CD4-positive, alpha-beta T cell treated with Interleukin-4 for 4 hours (primary cell): ENCODE measurements at regions not wholly inside any gene's neighbourhood (a gene's known extent, or its start where the extent isn't known, plus 50 kb on each side); places are given as distances from the start of the nearest gene placed in this dataset.

Experiments used
- DNase-seq: peaks from one replicate; pipeline ENCODE4 v3.0.0-alpha.2; 2020

GRCh38 chr1:55582084-55582483 lies 366.9 kb upstream of the USP24 start:
- DNase-seq = no peak

GRCh38 chr1:55580845-55581332 lies 365.7 kb upstream of the USP24 start:
- no peak for DNase-seq

- no peak for DNase-seq
Observed at GRCh38 chr1:55579332-55580001, 364.3 kb upstream of the USP24 start.

- no peak for DNase-seq
Observed at GRCh38 chr1:55578646-55579045, 363.5 kb upstream of the USP24 start.

- DNase-seq = no peak
Observed at GRCh38 chr1:55575571-55576279, 360.6 kb upstream of the USP24 start.

GRCh38 chr1:55574691-55575225 lies 359.6 kb upstream of the USP24 start:
- DNase-seq = no peak

- no peak for DNase-seq
Observed at GRCh38 chr1:55572878-55573734, 357.9 kb upstream of the USP24 start.

- DNase-seq = no peak
Observed at GRCh38 chr1:55571767-55572166, 356.6 kb upstream of the USP24 start.

GRCh38 chr1:55569417-55569816 lies 354.3 kb upstream of the USP24 start:
- DNase-seq = no peak

GRCh38 chr1:55568732-55569131 lies 353.6 kb upstream of the USP24 start:
- DNase-seq = no peak

GRCh38 chr1:55560266-55560665 lies 345.1 kb upstream of the USP24 start:
- no peak for DNase-seq

GRCh38 chr1:55559842-55560241 lies 344.7 kb upstream of the USP24 start:
- DNase-seq = no peak

GRCh38 chr1:55559161-55559611 lies 344.0 kb upstream of the USP24 start:
- no peak for DNase-seq

GRCh38 chr1:55558515-55558914 lies 343.4 kb upstream of the USP24 start:
- no peak for DNase-seq

GRCh38 chr1:55555956-55556725 lies 341.0 kb upstream of the USP24 start:
- no peak for DNase-seq

GRCh38 chr1:55554611-55555010 lies 339.4 kb upstream of the USP24 start:
- DNase-seq = no peak

- no peak for DNase-seq
Observed at GRCh38 chr1:55552636-55553035, 337.5 kb upstream of the USP24 start.

GRCh38 chr1:55547405-55547804 lies 332.2 kb upstream of the USP24 start:
- no peak for DNase-seq

- no peak for DNase-seq
Observed at GRCh38 chr1:55546553-55546952, 331.4 kb upstream of the USP24 start.

GRCh38 chr1:55544826-55545225 lies 329.7 kb upstream of the USP24 start:
- DNase-seq = no peak

- DNase-seq = no peak
Observed at GRCh38 chr1:55542901-55543504, 327.8 kb upstream of the USP24 start.

GRCh38 chr1:55541296-55541695 lies 326.1 kb upstream of the USP24 start:
- DNase-seq = no peak
